NB4 (cell line): ENCODE measurements at regions not wholly inside any gene's neighbourhood (a gene's known extent, or its start where the extent isn't known, plus 50 kb on each side); places are given as distances from the start of the nearest gene placed in this dataset.

ENCODE experiments used
- MYC ChIP-seq: IDR thresholded peaks from 2 replicates; pipeline ENCODE4 v1.6.1; 2011; ENCODE audit warnings: low read depth, low read length
- POLR2A ChIP-seq: IDR thresholded peaks from 2 replicates; pipeline ENCODE4 v1.6.1; 2011; ENCODE audit warnings: mild to moderate bottlenecking; ENCODE audit not compliant: insufficient read length; ENCODE audit errors: extremely low read depth
- TF ChIP-seq, protein P1 (sequence below): IDR thresholded peaks from one replicate; pipeline ENCODE4 v1.5.1; 2012; ENCODE audit warnings: low read depth, low read length

DNA sequence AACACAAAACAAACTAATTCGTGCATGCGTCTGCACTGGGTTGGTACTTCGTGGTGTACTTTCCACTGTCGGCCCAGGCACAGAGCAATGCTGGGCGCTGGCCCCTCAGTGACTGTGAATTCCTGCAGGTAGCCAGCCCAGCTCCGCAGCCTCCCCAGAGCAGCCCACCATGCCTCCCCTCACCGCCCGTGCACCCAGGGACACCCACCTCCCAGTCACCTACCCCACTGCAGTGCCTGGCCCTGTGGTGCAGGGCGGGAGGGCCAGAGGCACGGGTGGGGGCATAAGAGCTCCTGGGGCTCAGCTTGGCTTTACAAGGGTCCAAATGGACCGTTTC is 93.1 kb upstream of the ZNF507 start:
- TF ChIP-seq, protein P1, sequence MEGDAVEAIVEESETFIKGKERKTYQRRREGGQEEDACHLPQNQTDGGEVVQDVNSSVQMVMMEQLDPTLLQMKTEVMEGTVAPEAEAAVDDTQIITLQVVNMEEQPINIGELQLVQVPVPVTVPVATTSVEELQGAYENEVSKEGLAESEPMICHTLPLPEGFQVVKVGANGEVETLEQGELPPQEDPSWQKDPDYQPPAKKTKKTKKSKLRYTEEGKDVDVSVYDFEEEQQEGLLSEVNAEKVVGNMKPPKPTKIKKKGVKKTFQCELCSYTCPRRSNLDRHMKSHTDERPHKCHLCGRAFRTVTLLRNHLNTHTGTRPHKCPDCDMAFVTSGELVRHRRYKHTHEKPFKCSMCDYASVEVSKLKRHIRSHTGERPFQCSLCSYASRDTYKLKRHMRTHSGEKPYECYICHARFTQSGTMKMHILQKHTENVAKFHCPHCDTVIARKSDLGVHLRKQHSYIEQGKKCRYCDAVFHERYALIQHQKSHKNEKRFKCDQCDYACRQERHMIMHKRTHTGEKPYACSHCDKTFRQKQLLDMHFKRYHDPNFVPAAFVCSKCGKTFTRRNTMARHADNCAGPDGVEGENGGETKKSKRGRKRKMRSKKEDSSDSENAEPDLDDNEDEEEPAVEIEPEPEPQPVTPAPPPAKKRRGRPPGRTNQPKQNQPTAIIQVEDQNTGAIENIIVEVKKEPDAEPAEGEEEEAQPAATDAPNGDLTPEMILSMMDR: no peak
- TF ChIP-seq POLR2A (no peak), MYC (no peak)
